Panc1 (cell line): ENCODE measurements at regions not wholly inside any gene's neighbourhood (a gene's known extent, or its start where the extent isn't known, plus 50 kb on each side); places are given as distances from the start of the nearest gene placed in this dataset.

Experiments
- POLR2AphosphoS5 ChIP-seq: IDR thresholded peaks from 2 replicates; pipeline ENCODE4 v1.6.1; 2012; ENCODE audit warnings: mild to moderate bottlenecking, low read depth, low read length, moderate library complexity
- SIN3A ChIP-seq: IDR thresholded peaks from 2 replicates; pipeline ENCODE4 v1.6.1; 2012; ENCODE audit warnings: low read depth, mild to moderate bottlenecking, low read length, moderate library complexity, borderline replicate concordance; ENCODE audit not compliant: insufficient read depth
- TCF7L2 ChIP-seq: IDR thresholded peaks from 2 replicates; pipeline ENCODE4 v1.6.1; 2011; ENCODE audit warnings: mild to moderate bottlenecking, low read depth, low read length, inconsistent platforms
- TF ChIP-seq, protein P1 (sequence below): fragments of 450-650 bp; IDR thresholded peaks from 2 replicates; pipeline ENCODE4 v1.5.1; 2017; ENCODE audit warnings: mild to moderate bottlenecking
- TF ChIP-seq, protein P2 (sequence below), 2 experiments: IDR thresholded peaks; 2 replicates each; pipeline ENCODE4 v1.6.1; 2011 to 2012; ENCODE audit warnings: low read depth in 2 of 2, control low read depth in 1 of 2, low read length in 1 of 2, mild to moderate bottlenecking in 1 of 2, moderate library complexity in 1 of 2; ENCODE audit not compliant: insufficient read depth in 1 of 2

DNA sequence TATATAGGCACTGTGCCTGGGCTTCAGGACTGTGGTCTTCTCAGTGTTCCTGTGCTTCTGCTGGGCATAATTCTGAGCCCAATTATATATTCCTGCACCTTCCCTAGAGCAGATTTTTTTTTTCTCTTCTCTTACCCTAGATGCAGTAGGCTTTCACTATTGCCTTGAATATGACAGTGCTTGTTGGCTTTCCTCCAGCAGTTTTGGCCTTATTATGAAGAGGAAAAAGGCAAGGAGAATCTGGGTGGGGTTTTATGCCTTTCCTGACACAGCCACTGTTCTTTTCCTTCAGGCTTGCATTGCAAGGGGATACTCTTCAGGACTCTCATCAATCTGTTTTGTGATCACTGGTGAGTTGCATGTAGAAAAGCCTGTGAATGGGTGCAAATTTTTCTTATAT, 221.9 kb upstream of the CELF4 start:
- TF ChIP-seq, protein P1, sequence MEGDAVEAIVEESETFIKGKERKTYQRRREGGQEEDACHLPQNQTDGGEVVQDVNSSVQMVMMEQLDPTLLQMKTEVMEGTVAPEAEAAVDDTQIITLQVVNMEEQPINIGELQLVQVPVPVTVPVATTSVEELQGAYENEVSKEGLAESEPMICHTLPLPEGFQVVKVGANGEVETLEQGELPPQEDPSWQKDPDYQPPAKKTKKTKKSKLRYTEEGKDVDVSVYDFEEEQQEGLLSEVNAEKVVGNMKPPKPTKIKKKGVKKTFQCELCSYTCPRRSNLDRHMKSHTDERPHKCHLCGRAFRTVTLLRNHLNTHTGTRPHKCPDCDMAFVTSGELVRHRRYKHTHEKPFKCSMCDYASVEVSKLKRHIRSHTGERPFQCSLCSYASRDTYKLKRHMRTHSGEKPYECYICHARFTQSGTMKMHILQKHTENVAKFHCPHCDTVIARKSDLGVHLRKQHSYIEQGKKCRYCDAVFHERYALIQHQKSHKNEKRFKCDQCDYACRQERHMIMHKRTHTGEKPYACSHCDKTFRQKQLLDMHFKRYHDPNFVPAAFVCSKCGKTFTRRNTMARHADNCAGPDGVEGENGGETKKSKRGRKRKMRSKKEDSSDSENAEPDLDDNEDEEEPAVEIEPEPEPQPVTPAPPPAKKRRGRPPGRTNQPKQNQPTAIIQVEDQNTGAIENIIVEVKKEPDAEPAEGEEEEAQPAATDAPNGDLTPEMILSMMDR: no peak
- TF ChIP-seq TCF7L2 (no peak), SIN3A (no peak), POLR2AphosphoS5 (no peak)
- TF ChIP-seq, protein P2, sequence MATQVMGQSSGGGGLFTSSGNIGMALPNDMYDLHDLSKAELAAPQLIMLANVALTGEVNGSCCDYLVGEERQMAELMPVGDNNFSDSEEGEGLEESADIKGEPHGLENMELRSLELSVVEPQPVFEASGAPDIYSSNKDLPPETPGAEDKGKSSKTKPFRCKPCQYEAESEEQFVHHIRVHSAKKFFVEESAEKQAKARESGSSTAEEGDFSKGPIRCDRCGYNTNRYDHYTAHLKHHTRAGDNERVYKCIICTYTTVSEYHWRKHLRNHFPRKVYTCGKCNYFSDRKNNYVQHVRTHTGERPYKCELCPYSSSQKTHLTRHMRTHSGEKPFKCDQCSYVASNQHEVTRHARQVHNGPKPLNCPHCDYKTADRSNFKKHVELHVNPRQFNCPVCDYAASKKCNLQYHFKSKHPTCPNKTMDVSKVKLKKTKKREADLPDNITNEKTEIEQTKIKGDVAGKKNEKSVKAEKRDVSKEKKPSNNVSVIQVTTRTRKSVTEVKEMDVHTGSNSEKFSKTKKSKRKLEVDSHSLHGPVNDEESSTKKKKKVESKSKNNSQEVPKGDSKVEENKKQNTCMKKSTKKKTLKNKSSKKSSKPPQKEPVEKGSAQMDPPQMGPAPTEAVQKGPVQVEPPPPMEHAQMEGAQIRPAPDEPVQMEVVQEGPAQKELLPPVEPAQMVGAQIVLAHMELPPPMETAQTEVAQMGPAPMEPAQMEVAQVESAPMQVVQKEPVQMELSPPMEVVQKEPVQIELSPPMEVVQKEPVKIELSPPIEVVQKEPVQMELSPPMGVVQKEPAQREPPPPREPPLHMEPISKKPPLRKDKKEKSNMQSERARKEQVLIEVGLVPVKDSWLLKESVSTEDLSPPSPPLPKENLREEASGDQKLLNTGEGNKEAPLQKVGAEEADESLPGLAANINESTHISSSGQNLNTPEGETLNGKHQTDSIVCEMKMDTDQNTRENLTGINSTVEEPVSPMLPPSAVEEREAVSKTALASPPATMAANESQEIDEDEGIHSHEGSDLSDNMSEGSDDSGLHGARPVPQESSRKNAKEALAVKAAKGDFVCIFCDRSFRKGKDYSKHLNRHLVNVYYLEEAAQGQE (IDR thresholded peaks at IDR 0.05; ENCODE audit: insufficient read depth in 1 of 2, low read depth in 2 of 2, low read length in 1 of 2): no peak
